H9 (cell line): ENCODE measurements at regions not wholly inside any gene's neighbourhood (a gene's known extent, or its start where the extent isn't known, plus 50 kb on each side); places are given as distances from the start of the nearest gene placed in this dataset.

Experiments
- DNase-seq: peaks from one replicate; pipeline ENCODE4 v3.0.0-alpha.2; 2017
- H2AFZ ChIP-seq: one replicate; pipeline ENCODE4 v1.6.1; 2013; ENCODE audit warnings: mild to moderate bottlenecking, low read length, control low read depth, moderate library complexity
- H2AK5ac ChIP-seq: 2 replicates; pipeline ENCODE4 v1.6.1; 2013; ENCODE audit warnings: low read length, control low read depth, mixed read lengths; ENCODE audit not compliant: insufficient read length
- H2BK120ac ChIP-seq: one replicate; pipeline ENCODE4 v1.6.1; 2013; ENCODE audit warnings: low read depth, mild to moderate bottlenecking, low read length, control low read depth, inconsistent platforms; ENCODE audit not compliant: poor library complexity, severe bottlenecking
- H2BK12ac ChIP-seq: 2 replicates; pipeline ENCODE4 v1.6.1; 2013; ENCODE audit warnings: low read length, control low read depth, mixed read lengths, low read depth; ENCODE audit not compliant: insufficient read length
- H2BK15ac ChIP-seq: 2 replicates; pipeline ENCODE4 v1.6.1; 2013; ENCODE audit warnings: low read depth, low read length, control low read depth
- H2BK20ac ChIP-seq: one replicate; pipeline ENCODE4 v1.6.1; 2013; ENCODE audit warnings: low read depth, mild to moderate bottlenecking, low read length, control low read depth, inconsistent platforms; ENCODE audit not compliant: poor library complexity, severe bottlenecking
- H2BK5ac ChIP-seq: 2 replicates; pipeline ENCODE4 v1.6.1; 2013; ENCODE audit warnings: low read length, control low read depth, mixed read lengths; ENCODE audit not compliant: insufficient read length
- H3K14ac ChIP-seq: 2 replicates; pipeline ENCODE4 v1.6.1; 2013; ENCODE audit warnings: low read length, control low read depth; ENCODE audit not compliant: insufficient read depth
- H3K18ac ChIP-seq: 2 replicates; pipeline ENCODE4 v1.6.1; 2013; ENCODE audit warnings: low read depth, mild to moderate bottlenecking, mixed read lengths, low read length, control low read depth; ENCODE audit not compliant: insufficient read length
- H3K23ac ChIP-seq: 2 replicates; pipeline ENCODE4 v1.6.1; 2013; ENCODE audit warnings: low read length, control low read depth, mixed read lengths, low read depth; ENCODE audit not compliant: insufficient read length
- H3K23me2 ChIP-seq: 2 replicates; pipeline ENCODE4 v1.6.1; 2013; ENCODE audit warnings: low read depth, mild to moderate bottlenecking, mixed read lengths, low read length, control low read depth; ENCODE audit not compliant: insufficient read length, poor library complexity, severe bottlenecking
- H3K27ac ChIP-seq: 2 replicates; pipeline ENCODE4 v1.5.1; 2013; ENCODE audit warnings: low read length, control low read depth, mixed read lengths, low read depth; ENCODE audit not compliant: insufficient read length
- H3K27me3 ChIP-seq: 2 replicates; pipeline ENCODE4 v1.6.1; 2013; ENCODE audit warnings: low read length, control low read depth, inconsistent platforms; ENCODE audit not compliant: insufficient read depth
- H3K4ac ChIP-seq: 2 replicates; pipeline ENCODE4 v1.6.1; 2013; ENCODE audit warnings: low read depth, mild to moderate bottlenecking, control low read depth, inconsistent platforms, low read length, moderate library complexity
- H3K4me1 ChIP-seq: 2 replicates; pipeline ENCODE4 v1.6.1; 2013; ENCODE audit warnings: low read length, control low read depth, inconsistent platforms; ENCODE audit not compliant: insufficient read depth
- H3K4me2 ChIP-seq: 2 replicates; pipeline ENCODE4 v1.6.1; 2013; ENCODE audit warnings: low read length, control low read depth, mixed read lengths; ENCODE audit not compliant: insufficient read length, insufficient read depth
- H3K56ac ChIP-seq: 2 replicates; pipeline ENCODE4 v1.6.1; 2013; ENCODE audit warnings: low read depth, mild to moderate bottlenecking, mixed read lengths, low read length, control low read depth; ENCODE audit not compliant: insufficient read length
- H3K79me1 ChIP-seq: 2 replicates; pipeline ENCODE4 v1.6.1; 2013; ENCODE audit warnings: low read depth, mild to moderate bottlenecking, moderate library complexity, low read length, control low read depth, inconsistent platforms; ENCODE audit not compliant: insufficient read depth, poor library complexity, severe bottlenecking
- H3K79me2 ChIP-seq: 2 replicates; pipeline ENCODE4 v1.6.1; 2013; ENCODE audit warnings: low read length, control low read depth, inconsistent platforms; ENCODE audit not compliant: insufficient read depth
- H3K9ac ChIP-seq: 2 replicates; pipeline ENCODE4 v1.6.1; 2013; ENCODE audit warnings: low read length, control low read depth, mixed read lengths; ENCODE audit not compliant: insufficient read length; ENCODE audit errors: extremely low read depth
- H3K9me3 ChIP-seq: one replicate; pipeline ENCODE4 v1.6.1; 2013; ENCODE audit warnings: low read depth, low read length, inconsistent platforms; ENCODE audit not compliant: control insufficient read depth
- H3T11ph ChIP-seq: one replicate; pipeline ENCODE4 v1.6.1; 2013; ENCODE audit warnings: mild to moderate bottlenecking, low read length, control low read depth, inconsistent platforms
- H4K20me1 ChIP-seq: one replicate; pipeline ENCODE4 v1.6.1; 2013; ENCODE audit not compliant: control insufficient read depth, insufficient read length, insufficient read depth
- H4K5ac ChIP-seq: 2 replicates; pipeline ENCODE4 v1.6.1; 2013; ENCODE audit warnings: low read depth, mild to moderate bottlenecking, mixed read lengths, low read length, control low read depth; ENCODE audit not compliant: insufficient read length
- H4K8ac ChIP-seq: replicated peaks from 2 replicates; pipeline ENCODE4 v1.6.1; 2013; ENCODE audit warnings: low read length, control low read depth, mixed read lengths, low read depth; ENCODE audit not compliant: insufficient read length
- H4K91ac ChIP-seq: 2 replicates; pipeline ENCODE4 v1.6.1; 2013; ENCODE audit warnings: low read depth, mild to moderate bottlenecking, moderate library complexity, mixed read lengths, low read length, control low read depth; ENCODE audit not compliant: insufficient read length
- H3K27ac Mint-ChIP-seq, 3 experiments: 2 replicates in 2 of 3; 3 replicates in 1 of 3; pipeline ENCODE4 v1.8.0; 2020 to 2021; ENCODE audit warnings: mixed read lengths in 3 of 3, mild to moderate bottlenecking in 1 of 3, moderate library complexity in 1 of 3
- H3K27me3 Mint-ChIP-seq: 2 replicates; pipeline ENCODE4 v1.8.0; 2021; ENCODE audit warnings: low read depth, mild to moderate bottlenecking, moderate library complexity, mixed read lengths
- H3K36me3 Mint-ChIP-seq, 3 experiments: 2 replicates in 2 of 3; 3 replicates in 1 of 3; pipeline ENCODE4 v1.8.0; 2020 to 2021; ENCODE audit warnings: low read depth in 3 of 3, mixed read lengths in 3 of 3; ENCODE audit not compliant: insufficient read depth in 1 of 3
- H3K4me1 Mint-ChIP-seq, 2 experiments: 2 replicates each; pipeline ENCODE4 v1.8.0; 2020; ENCODE audit warnings: mixed read lengths in 2 of 2
- H3K4me3 Mint-ChIP-seq, 2 experiments: 2 replicates in 1 of 2; 3 replicates in 1 of 2; pipeline ENCODE4 v1.8.0; 2020 to 2021; ENCODE audit warnings: mild to moderate bottlenecking in 2 of 2, mixed read lengths in 2 of 2, moderate library complexity in 1 of 2
- H3K9me3 Mint-ChIP-seq, 2 experiments: 2 replicates in 1 of 2; 3 replicates in 1 of 2; pipeline ENCODE4 v1.8.0; 2020; ENCODE audit warnings: mild to moderate bottlenecking in 2 of 2, mixed read lengths in 2 of 2, moderate library complexity in 1 of 2
- CTCF ChIP-seq: fragments of 200-600 bp; sonication (generic); conservative IDR thresholded peaks from 3 replicates; pipeline ENCODE4 v1.8.0; 2021; ENCODE audit warnings: antibody characterized with exemption, mild to moderate bottlenecking
- WGBS: extraction: QIAGEN DNeasy Blood & Tissue Kit; methylation state at CpG from one replicate; pipeline ENCODE4 v1.1.7; 2013; ENCODE audit warnings: missing lambda C conversion rate, low lambda C conversion rate, mixed read lengths; ENCODE audit not compliant: insufficient read length; ENCODE audit errors: extremely low coverage; 5-methylcytosine and 5-hydroxymethylcytosine counted together

GRCh38 chr4:148649652-148650331 lies 207.6 kb upstream of the NR3C2 start:
- Histone ChIP-seq H4K8ac (no peak overlapping the region), H3K27me3 (no peaks in the 10 kb centered on the region), H4K91ac (no peak overlapping the region), H2BK120ac (no peak overlapping the region), H3K27ac (no peak overlapping the region), H3K4me2 (no peak overlapping the region), H3K4ac (no peak overlapping the region), H2BK5ac (no peak overlapping the region), H3K79me2 (no peaks in the 10 kb centered on the region), H2AFZ (no peak overlapping the region), H4K5ac (no peak overlapping the region), H3K18ac (no peak overlapping the region), H3T11ph (no peak overlapping the region), H3K79me1 (no peaks in the 10 kb centered on the region), H3K4me1 (no peaks in the 10 kb centered on the region), H2BK15ac (no peak overlapping the region), H2BK12ac (no peak overlapping the region), H2BK20ac (no peak overlapping the region), H3K14ac (no peak overlapping the region), H2AK5ac (no peak overlapping the region), H4K20me1 (no peaks in the 10 kb centered on the region), H3K9ac (no peak overlapping the region), H3K23me2 (no peaks in the 10 kb centered on the region), H3K9me3 (no peaks in the 10 kb centered on the region), H3K23ac (no peak overlapping the region), H3K56ac (no peak overlapping the region)
- no peak for DNase-seq
- no CpG with 5 or more reads among the region's 1 CpG for WGBS
- Mint-ChIP-seq H3K4me3 (no peak overlapping the region), H3K4me1 (peaks cover 5 to 8% of the 10 kb centered on the region in 2 experiments; a peak in 3 of 4 replicates), H3K36me3 (no peaks in the 10 kb centered on the region), H3K27ac (no peak overlapping the region), H3K9me3 (no peaks in the 10 kb centered on the region), H3K27me3 (no peaks in the 10 kb centered on the region)
- no peak for TF ChIP-seq CTCF
